Stimulated activated CD4-positive, alpha-beta T cell treated with anti-CD3 and anti-CD28 coated beads, Interleukin-2, amount 100 ng/mL, for 4 hours (primary cell): ENCODE measurements at regions not wholly inside any gene's neighbourhood (a gene's known extent, or its start where the extent isn't known, plus 50 kb on each side); places are given as distances from the start of the nearest gene placed in this dataset.

Source experiments
- DNase-seq: peaks from one replicate; pipeline ENCODE4 v3.0.0-alpha.2; 2020; ENCODE audit warnings: low read depth

DNA sequence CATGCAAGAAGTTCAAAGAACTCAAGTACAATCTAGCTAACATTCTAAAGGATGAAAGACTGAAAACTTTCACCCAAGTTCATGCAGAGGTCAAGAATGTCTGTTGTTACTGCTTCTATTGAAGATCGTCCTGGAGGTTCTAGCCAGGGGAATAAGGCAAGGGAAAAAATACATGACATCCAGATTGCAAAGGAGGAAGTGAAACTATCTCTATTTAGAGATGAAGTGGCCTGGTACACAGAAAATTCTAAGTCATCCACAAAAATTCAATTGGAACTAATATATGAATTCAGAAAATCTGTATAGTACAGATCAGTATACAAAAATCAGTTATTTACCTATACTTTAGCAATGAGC is 693.0 kb downstream of the NR2F2 start:
- DNase-seq = no peak

DNA sequence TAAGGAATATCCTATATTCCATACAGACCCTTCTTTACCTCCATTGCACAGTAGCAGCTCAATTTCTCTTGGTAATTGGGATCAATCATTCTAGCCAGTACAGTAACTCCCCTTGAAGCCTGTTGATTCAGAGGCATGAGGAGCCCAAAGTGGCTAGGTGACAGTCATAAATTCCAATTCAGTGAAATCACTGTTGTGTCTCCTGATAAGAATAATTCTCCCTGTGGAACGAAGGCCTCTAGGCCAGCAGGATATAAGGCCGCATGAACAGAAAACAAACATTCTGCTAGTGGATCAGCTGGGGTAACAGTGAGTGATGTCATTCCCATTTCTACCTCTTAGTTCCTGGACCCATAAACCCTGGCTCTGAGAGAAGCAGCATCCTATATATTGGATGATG is 696.3 kb downstream of the NR2F2 start:
- DNase-seq = no peak

DNA sequence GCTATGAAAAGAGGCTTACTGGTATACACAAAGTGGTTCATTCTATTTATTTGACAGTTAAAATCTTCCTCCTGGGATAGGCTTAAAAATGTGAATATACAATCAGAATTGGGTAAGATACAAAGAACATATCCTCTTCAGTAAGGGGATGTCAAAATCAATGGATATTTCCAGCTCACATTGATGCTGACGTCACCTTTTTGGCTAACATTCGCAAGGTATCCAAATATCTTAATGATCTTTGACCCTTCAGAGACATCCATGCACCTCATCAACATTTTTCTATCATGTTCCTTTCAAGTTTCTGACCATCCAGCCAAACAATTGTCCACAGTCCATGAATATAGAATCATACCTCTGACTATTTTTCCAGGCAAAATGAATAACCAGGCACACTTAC is 697.3 kb downstream of the NR2F2 start:
- no peak for DNase-seq

DNA sequence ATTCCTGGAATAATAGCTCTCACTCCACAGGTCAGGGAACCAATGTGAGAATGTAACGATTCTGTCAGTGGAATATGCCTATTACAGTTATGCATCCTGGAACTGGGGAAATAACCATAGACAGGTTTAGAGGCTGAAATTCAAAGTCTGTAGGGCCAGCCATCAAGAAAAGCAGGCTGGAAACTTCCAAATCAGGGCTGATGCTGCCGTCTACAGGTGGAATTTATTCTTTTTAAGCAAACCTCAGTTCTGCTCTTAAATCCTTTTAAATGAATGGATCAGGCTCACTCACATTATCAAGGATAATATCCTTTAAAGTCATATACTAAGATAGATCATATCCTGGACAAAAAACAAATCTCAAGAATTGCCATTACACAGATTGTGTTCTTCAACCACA is 699.8 kb downstream of the NR2F2 start:
- no peak for DNase-seq

DNA sequence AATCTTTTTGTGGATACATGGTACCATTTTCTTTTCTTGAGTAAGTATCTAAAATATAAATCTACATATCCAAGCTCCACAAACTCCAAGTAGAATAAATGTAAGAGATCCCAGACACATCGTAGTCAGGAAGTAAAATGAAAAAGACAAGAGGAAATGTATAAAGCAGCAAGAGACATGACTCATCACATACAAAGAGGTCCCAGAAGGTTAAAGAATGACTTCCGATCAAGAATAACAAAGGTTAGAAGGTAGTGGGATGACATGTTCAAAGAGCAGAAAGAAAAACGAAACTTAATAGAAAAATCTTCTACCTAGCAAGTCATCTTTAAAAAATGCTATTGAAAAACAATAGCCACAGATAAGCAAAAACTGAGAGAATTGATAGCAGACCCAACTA is 705.8 kb downstream of the NR2F2 start:
- no peak for DNase-seq

DNA sequence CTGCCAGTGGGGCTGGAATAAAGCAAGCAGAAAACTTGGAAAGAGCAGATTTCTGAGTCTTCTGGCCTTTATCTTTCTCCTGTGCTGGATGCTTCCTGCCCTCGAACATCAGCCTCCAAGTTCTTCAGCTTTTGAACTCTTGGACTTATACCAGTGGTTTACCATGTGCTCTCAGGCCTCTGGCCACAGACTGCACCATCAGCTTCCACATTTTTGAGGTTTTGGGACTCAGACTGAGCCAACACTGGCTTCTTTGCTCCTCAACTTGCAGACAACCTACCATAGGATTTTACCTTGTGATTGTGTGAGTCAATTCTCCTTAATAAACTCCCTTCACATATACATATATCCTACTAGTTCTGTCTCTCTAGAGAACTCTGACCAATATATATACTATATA is 706.6 kb downstream of the NR2F2 start:
- DNase-seq = no peak

DNA sequence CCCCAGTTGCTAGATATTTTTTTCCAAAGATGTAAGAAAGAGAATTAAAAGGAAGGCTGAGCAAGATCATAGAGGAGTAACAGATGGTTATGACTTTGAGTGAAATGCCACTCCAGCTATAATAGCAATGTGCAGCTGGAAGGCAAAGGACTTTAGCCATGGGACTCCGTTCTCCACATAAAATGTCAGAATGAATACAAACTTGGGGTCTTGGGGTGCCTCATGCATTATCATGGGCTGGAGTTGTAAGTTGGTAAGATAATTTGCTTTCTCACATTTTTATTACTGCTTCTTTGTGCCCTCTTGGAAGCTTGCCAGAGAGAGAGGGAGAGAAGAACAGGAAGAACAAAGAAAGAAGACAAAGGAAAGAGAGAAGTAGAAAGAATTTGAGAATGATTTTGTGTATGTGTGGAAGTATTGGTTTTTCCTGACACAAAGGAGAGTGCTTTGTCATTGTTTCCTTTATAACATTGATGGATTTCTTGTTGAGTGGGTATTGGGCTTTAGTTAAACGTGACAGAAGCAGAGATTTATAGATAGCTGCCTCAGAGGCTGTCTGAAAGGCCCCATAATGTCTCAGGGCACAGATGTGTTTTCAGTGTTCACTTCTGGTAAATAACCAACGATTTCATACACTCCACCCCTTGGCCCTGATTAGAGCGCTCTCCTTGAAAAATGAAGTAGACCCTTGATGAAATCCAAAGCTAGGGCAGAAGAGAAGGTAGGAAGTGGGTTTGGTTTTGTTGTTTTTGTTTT is 715.3 kb downstream of the NR2F2 start:
- no peak for DNase-seq

DNA sequence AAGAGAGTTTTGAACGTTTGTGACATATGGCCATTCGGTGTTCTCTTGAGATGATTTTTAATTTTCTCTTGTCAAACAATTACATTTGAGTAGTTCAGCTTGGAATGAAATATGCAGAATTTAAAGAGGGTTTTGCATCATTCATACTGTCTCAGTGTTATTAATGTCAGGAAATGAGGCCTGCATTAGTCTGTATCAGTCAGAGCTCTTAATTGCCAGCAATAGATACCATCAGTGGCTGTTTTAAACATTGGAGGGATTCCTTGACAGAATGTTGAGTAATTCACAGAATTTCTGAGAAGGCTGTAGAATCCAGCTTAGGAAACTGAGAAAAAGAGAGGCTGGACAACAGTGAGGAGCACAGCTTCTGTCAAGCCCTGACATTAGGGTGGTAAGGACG is 722.0 kb downstream of the NR2F2 start:
- DNase-seq = no peak

DNA sequence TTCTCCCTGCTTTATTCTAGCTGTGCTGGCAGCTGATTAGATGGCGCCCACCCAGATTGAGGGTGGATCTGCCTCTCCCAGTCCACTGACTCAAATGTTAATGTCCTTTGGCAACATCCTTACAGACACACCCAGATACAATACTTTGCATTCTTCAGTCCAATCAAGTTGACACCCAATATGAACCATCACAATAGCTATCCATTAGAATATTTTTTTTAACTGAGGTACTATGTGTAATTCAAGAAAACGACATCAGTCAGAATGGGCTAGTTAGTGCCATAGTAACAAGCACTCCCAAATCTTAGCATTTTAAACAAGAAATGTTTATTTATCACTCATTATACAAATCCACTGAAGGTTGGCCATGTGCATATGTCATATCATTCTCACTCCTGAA is 723.1 kb downstream of the NR2F2 start:
- no peak for DNase-seq

DNA sequence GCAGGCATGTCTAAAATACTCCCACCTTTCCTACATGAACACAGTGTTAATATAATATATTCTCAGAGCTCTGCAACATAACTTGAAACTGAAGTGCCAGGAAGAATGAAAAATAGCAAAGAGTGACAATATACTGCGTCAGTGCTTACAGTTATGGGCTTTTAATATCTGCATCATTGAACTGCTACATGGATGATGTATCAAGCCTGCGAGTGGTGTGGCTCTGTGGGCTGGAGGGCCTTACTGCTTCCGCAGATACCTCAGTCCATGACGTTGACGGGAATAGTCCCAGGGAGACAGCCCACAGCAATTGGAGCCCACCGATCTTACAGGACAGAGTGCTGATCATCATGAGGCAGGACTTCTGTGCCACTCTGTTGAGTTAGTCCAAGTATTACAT is 727.0 kb downstream of the NR2F2 start:
- no peak for DNase-seq

DNA sequence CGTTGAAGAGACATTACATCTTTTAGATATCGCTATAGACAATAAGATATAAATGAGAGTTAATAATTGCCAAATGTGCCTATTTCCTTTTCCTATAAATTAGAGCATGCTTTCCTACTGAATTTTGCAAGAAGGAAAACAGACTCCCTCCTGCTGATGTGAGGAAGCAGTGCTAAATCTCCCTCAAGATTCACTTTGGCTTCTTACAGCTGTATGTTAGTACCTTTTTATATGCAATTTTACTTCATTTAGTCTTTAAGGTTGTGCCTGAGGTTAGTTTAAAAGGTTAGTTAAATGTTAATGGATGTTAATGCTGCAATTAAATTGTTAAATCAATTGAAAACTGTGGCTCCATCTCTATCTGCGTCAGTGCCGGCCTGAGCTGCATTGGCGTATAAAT is 728.8 kb downstream of the NR2F2 start:
- no peak for DNase-seq

DNA sequence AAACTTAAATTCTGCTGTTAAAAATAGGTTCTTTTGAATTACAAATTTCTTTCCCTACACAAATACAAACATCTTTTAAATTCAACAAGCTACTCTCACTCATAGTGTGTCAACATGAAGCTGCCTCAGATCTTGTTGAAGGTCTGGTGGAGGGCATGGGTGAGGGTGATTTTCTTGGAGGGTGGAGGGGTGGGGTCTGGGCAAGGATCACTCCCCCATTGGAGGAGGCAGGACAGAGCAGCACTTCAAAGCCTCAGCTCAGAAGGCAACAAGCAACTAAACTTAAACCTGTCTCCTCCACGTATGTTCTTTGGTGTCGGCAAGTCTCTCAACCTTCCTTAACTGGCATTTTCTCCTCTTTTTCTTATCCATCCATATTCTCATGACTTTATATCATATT is 730.9 kb downstream of the NR2F2 start:
- no peak for DNase-seq

DNA sequence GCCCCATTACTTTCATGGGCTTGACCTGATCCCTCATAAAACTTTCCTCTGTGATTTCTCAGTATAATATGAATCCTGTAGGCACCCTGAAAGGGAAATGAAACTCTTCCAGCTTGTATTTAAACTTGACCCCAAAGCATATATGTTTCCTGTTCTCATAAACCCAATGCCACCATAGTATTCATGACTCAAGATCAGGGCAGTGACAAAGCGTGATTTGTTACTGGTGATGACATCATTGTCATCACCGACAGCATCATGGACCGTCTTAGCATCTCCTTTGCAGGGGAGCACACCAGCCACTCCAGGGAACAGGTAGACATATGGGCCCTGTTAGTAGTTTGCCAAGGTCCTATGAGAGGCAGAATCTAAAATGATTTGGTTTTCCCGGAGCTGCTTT is 741.2 kb downstream of the NR2F2 start:
- DNase-seq = no peak

DNA sequence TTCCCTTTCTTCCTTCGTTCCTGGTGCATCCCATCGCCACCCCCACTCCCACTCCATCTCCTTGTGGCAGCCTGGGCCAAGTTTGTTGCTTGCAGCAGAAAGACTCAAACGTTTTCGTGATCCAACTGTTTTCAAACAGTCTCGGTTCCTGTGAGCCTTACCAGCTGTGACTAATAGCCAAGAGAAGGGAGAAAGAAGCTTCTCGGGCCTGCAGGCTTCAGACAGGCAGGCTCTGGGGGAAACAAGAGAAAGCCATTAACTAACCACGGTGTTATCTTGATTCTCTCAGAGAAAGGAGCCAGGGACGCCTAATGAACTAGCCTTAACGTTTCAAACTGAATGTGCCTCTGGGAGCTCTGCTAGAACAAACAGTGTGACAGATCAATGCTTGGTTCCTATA is 742.0 kb downstream of the NR2F2 start:
- DNase-seq = no peak

DNA sequence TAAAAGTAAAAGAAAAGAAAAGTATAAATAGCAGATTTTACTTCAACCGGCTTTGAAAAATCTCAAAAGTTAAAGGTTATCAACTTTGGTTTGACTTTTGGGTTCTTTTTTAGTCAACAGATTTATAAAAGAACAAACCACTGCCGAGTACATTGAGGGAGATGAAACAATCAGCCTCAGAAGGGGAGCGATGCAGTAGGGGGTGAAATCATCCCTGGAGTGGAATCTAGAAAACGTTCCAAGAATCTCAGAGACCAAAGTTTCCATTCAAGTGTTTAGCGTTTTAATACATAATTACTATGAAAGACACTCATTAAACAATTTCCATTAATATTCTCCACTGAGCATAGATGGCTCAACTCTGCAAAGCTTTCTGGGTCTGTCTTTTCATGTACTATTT is 745.5 kb downstream of the NR2F2 start:
- no peak for DNase-seq

DNA sequence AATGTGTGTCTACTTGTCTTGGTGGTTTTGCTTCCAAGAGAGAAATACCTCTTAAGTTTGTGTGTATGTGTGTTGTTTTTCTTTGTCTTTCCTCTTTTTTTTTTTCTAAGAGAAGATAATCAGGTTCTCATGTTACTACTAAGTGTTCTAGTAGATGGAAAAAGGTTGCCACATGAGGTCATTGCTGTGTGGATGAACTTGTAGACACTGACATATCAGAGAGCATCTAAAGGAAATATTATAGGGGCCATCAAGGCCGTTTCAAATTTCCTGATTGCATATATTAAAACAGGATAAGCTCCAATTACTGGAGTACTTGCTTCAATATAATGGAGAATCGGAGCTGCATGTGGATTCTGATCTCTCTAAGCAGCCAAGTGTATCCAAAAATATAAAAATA is 747.5 kb downstream of the NR2F2 start:
- no peak for DNase-seq

DNA sequence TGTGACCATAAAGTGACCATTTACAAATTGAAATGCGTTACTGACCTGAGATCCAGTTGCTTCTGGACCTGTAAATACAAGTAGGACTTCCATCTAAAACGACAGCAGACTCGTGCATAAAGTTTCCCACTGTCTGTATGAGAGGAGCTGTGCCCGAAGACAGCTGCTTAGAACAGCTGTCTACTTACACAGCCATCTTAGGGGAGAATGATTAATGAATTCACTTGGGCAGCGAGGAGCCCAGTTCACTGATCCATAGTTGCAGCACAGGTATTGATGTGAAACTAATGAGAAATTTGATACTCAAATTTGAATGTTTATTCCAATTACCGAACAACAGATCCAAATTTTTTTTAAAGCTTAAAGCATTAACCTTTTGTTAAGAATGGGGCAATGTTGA is 748.1 kb downstream of the NR2F2 start:
- no peak for DNase-seq

DNA sequence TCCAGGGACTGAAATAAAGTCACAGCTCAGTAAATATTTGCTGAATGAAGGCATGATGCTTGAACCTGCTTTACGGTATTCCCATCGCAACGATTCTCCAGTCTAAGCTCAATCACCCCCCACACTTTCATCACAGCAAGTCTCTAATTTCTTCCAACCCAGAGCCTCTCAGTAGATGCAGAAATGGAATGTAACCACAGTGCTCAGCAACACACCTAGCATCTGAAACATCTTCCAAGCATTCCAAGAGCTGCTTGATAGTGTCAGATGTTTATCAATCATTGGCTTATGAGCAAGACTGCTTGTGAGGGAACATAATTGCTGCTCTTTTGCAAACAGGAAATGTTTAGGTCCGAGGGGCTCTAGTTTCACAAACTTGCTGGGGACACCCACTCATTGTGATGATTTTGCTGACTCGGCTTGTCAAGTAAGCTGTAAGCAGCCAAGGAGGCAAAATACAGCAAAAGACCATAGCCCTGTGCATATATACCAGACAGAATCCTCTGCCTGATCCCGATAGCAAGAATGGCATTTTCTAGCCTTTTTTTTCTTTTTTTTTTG is 751.2 kb downstream of the NR2F2 start:
- no peak for DNase-seq

DNA sequence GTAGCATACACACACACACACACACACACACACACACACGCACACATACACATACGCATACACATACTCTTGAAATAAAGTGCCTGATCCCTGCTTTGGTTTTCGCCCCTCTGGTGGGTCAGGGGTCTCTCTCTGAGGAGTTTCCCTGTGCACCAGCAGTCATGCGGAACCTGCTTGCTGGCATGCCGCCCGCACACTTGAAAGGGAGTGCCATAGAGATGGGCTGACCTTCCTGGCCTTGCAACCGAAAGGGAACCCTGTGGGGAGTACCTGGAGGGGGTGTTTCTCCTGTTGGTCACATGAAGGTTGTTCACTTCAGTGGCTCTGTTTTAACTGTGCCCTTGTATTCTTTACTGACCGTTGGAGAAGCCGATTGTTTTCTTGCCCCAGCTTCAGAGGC is 752.3 kb downstream of the NR2F2 start:
- no peak for DNase-seq

DNA sequence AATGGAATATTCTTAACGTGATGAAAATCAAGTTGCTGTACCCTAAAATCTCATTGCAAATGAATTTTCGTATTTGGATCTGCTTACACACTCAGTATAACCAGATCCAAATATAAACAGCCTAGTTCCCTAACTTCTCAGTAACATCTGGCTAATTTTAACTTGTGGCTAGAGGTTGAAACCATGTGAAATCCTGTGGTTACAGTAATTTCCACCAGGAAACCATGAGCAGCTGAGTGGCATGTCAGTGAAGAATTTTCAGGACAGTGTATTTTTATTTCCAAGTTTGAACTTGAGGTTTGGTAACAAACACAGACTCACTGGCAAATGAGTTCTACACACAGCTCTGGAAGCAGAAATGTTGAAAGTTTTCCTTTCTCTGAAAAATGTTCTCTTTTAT is 754.1 kb downstream of the NR2F2 start:
- no peak for DNase-seq

DNA sequence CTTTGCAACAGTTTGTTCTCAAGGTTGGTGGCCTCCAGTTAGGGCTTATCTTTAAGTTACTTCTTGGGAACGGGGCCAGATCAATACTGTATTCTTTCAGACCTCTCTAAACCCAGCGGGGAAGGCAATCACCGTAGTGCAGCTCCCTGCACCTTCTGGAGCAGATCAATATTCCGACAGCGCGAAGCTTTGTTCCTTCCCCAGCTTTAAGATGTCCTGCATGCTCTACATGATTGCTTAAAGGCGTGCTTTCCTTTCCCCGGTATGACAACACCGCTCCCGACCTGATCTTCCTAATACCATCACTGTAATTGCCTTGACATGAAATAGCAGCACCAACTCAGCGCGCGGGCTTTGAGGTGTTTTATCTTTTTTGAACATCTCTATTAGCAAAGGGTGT is 755.2 kb downstream of the NR2F2 start:
- DNase-seq = no peak

DNA sequence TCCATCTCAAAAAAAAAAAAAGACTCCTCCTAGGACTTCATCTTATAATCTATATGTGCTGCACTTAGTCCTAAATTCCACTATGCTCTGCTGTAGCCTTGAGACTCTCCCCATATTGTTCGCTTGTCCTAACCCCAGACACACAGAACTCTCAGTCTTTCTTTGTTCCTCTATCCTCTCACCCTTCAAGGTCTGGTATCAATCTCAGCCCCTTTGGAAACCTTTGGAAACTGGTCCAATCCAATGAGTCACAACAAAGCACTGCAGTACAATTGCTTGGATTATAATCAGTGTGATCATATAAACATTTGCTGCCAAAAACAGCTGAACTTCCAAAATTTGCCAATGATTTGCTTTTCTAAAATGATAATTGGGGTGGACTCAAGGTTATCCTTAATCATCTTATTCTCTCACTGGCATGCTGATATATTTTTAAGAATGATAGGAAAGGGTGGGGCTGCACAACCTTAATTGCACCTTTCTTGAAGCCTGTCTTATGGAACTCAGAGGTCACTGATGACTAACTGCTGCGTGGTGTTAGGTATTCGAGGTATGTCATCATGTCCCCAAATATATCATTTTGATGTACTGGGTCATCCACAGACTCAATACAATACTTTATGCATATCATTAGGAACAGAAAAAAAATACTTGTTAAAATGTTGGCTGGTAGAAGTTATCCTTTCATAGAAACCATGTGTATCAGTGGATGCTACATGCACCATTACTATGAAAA is 756.7 kb downstream of the NR2F2 start:
- DNase-seq = no peak

DNA sequence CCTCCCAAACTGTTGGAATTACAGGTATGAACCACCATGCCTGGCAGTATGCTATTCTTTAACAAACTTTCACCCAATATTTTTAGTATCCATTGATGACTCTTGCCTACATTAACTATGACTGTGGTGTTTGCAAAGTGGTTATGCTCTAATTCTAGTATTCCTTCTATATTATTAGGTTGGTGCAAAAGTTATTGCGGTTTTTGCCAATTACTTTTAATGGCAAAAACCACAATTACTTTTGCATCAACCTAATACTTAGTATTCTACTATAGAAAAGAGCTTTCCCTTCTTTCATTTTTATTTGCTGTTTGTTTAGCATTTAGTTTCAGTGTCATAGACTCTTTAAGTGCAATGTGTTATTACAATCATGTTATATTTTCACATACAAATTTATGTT is 760.6 kb downstream of the NR2F2 start:
- no peak for DNase-seq

DNA sequence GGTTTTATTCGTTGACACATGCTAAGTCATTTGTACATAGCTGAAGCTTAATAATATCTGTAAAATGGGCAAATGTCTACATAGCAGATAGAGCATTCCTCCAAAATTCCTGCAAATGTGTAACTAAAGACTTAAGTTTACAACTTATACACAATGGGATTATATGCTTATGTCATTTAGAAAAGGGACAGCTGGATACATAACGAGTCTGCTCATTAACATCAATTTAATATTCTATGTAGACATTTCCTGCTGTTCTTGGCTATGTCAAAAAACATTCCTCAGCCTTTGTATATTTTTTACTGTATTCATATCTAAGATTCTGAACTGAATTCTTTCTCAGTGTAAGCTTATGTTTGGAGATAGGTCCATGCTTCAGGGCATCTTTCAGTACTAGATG is 762.2 kb downstream of the NR2F2 start:
- no peak for DNase-seq
